DOHH2 (cell line): ENCODE measurements at regions not wholly inside any gene's neighbourhood (a gene's known extent, or its start where the extent isn't known, plus 50 kb on each side); places are given as distances from the start of the nearest gene placed in this dataset.

Experiments used
- H3F3A ChIP-seq: fragments of 200-600 bp; sonication (generic), shearing (Covaris generic); 2 replicates; pipeline ENCODE4 v1.6.0; 2016; ENCODE audit warnings: antibody characterized with exemption, mild to moderate bottlenecking; ENCODE audit not compliant: control insufficient read depth, insufficient read depth
- H3K27ac ChIP-seq: fragments of 200-600 bp; sonication (generic); 2 replicates; pipeline ENCODE4 v1.5.1; 2014; ENCODE audit warnings: low read depth, mild to moderate bottlenecking, low read length, moderate library complexity
- H3K27me3 ChIP-seq: fragments of 200-600 bp; sonication (generic); 2 replicates; pipeline ENCODE4 v1.6.1; 2014; ENCODE audit warnings: mild to moderate bottlenecking, low read length, mixed read lengths; ENCODE audit not compliant: control insufficient read depth
- H3K36me3 ChIP-seq: fragments of 200-600 bp; sonication (generic); 2 replicates; pipeline ENCODE4 v1.6.1; 2014; ENCODE audit warnings: mild to moderate bottlenecking, low read length, moderate library complexity, mixed read lengths; ENCODE audit not compliant: control insufficient read depth
- H3K4me1 ChIP-seq: fragments of 200-600 bp; sonication (generic); 2 replicates; pipeline ENCODE4 v1.6.1; 2014; ENCODE audit warnings: mild to moderate bottlenecking, low read length, mixed read lengths; ENCODE audit not compliant: control insufficient read depth
- H3K4me2 ChIP-seq: fragments of 200-600 bp; sonication (generic); 2 replicates; pipeline ENCODE4 v1.6.0; 2014; ENCODE audit warnings: mild to moderate bottlenecking, low read length, moderate library complexity
- H3K4me3 ChIP-seq: fragments of 200-600 bp; sonication (generic); 2 replicates; pipeline ENCODE4 v1.5.1; 2014; ENCODE audit warnings: mild to moderate bottlenecking, low read length, mixed read lengths
- H3K79me2 ChIP-seq: fragments of 200-600 bp; sonication (generic); 2 replicates; pipeline ENCODE4 v1.6.1; 2014; ENCODE audit warnings: mild to moderate bottlenecking, low read length, mixed read lengths; ENCODE audit not compliant: control insufficient read depth
- H3K9me2 ChIP-seq: fragments of 200-600 bp; sonication (generic); replicated peaks from 2 replicates; pipeline ENCODE4 v1.6.1; 2014; ENCODE audit warnings: mild to moderate bottlenecking, low read length, mixed read lengths; ENCODE audit not compliant: control insufficient read depth
- H3K9me3 ChIP-seq: fragments of 200-600 bp; sonication (generic); 2 replicates; pipeline ENCODE4 v1.6.1; 2014; ENCODE audit warnings: antibody characterized with exemption, low read length, mixed read lengths; ENCODE audit not compliant: control insufficient read depth, insufficient read depth
- H4K20me1 ChIP-seq: fragments of 200-600 bp; sonication (generic); 2 replicates; pipeline ENCODE4 v1.6.0; 2014; ENCODE audit warnings: low read depth, mild to moderate bottlenecking, antibody characterized with exemption, low read length, moderate library complexity; ENCODE audit not compliant: control insufficient read depth, insufficient read depth
- EZH2phosphoT487 ChIP-seq: fragments of 200-600 bp; sonication (generic); IDR thresholded peaks from 2 replicates; pipeline ENCODE4 v1.6.1; 2017; ENCODE audit warnings: borderline replicate concordance, mild to moderate bottlenecking, antibody characterized with exemption, low read length, moderate library complexity, mixed read lengths
- TF ChIP-seq, protein P1 (sequence below): fragments of 200-600 bp; sonication (generic); IDR thresholded peaks from one replicate; pipeline ENCODE4 v1.5.1; 2014; ENCODE audit warnings: antibody characterized with exemption, mild to moderate bottlenecking, low read depth, low read length; ENCODE audit not compliant: poor library complexity, severe bottlenecking

GRCh38 chr2:145036421-145037011 lies 516.6 kb upstream of the ZEB2 start:
- no peaks in the 10 kb centered on the region for H3K27me3 ChIP-seq
- no peaks in the 10 kb centered on the region for H3K4me1 ChIP-seq
- no peaks in the 10 kb centered on the region for H3K9me3 ChIP-seq
- H3F3A ChIP-seq = no peaks in the 10 kb centered on the region
- no peak overlapping the region for H3K27ac ChIP-seq
- H4K20me1 ChIP-seq = no peaks in the 10 kb centered on the region
- H3K36me3 ChIP-seq = no peaks in the 10 kb centered on the region
- H3K9me2 ChIP-seq = no peaks in the 10 kb centered on the region
- no peak for TF ChIP-seq EZH2phosphoT487
- TF ChIP-seq, protein P1, sequence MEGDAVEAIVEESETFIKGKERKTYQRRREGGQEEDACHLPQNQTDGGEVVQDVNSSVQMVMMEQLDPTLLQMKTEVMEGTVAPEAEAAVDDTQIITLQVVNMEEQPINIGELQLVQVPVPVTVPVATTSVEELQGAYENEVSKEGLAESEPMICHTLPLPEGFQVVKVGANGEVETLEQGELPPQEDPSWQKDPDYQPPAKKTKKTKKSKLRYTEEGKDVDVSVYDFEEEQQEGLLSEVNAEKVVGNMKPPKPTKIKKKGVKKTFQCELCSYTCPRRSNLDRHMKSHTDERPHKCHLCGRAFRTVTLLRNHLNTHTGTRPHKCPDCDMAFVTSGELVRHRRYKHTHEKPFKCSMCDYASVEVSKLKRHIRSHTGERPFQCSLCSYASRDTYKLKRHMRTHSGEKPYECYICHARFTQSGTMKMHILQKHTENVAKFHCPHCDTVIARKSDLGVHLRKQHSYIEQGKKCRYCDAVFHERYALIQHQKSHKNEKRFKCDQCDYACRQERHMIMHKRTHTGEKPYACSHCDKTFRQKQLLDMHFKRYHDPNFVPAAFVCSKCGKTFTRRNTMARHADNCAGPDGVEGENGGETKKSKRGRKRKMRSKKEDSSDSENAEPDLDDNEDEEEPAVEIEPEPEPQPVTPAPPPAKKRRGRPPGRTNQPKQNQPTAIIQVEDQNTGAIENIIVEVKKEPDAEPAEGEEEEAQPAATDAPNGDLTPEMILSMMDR = no peak
- no peak overlapping the region for H3K4me2 ChIP-seq
- no peaks in the 10 kb centered on the region for H3K79me2 ChIP-seq
- H3K4me3 ChIP-seq = no peak overlapping the region

DNA sequence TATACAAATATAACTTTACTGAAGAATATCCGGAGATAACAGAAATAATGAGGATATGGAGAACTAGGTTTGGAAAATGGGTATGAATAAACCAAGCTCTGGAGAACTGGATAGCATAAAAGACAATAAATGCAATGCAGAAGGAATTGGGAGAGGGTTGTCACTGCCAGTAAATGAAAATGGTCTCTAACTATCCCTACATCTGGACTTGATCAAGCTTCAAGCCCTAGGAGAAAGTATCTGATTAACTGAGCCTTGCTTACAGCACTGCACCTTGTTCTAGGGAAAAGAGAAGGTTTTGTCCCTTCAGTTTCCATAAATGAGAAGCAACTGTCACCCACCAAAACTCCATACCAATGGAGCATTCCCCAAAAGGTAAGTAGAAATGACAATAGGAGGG lies 514.6 kb upstream of the ZEB2 start:
- no peak overlapping the region for H3K27ac ChIP-seq
- no peaks in the 10 kb centered on the region for H3K4me1 ChIP-seq
- H3K79me2 ChIP-seq = no peaks in the 10 kb centered on the region
- no peaks in the 10 kb centered on the region for H3F3A ChIP-seq
- no peak overlapping the region for H3K4me3 ChIP-seq
- H4K20me1 ChIP-seq = no peaks in the 10 kb centered on the region
- H3K36me3 ChIP-seq = no peaks in the 10 kb centered on the region
- no peaks in the 10 kb centered on the region for H3K9me3 ChIP-seq
- no peaks in the 10 kb centered on the region for H3K9me2 ChIP-seq
- no peak for TF ChIP-seq EZH2phosphoT487
- TF ChIP-seq, protein P1 = no peak
- H3K4me2 ChIP-seq = no peak overlapping the region
- H3K27me3 ChIP-seq = no peaks in the 10 kb centered on the region

- no peak overlapping the region for H3K27ac ChIP-seq
- no peaks in the 10 kb centered on the region for H3K9me3 ChIP-seq
- no peaks in the 10 kb centered on the region for H3K27me3 ChIP-seq
- no peaks in the 10 kb centered on the region for H3K36me3 ChIP-seq
- TF ChIP-seq, protein P1 = no peak
- no peak for TF ChIP-seq EZH2phosphoT487
- no peak overlapping the region for H3K4me2 ChIP-seq
- H3K4me1 ChIP-seq = no peaks in the 10 kb centered on the region
- no peak overlapping the region for H3K4me3 ChIP-seq
- H3K9me2 ChIP-seq = no peaks in the 10 kb centered on the region
- no peaks in the 10 kb centered on the region for H3K79me2 ChIP-seq
- no peaks in the 10 kb centered on the region for H3F3A ChIP-seq
- no peaks in the 10 kb centered on the region for H4K20me1 ChIP-seq
These were observed 513.5 kb upstream of the ZEB2 start for GRCh38 chr2:145033438-145033837.
